ENCODE measurements at regions not wholly inside any gene's neighbourhood (a gene's known extent, or its start where the extent isn't known, plus 50 kb on each side); places are given as distances from the start of the nearest gene placed in this dataset.

DNA sequence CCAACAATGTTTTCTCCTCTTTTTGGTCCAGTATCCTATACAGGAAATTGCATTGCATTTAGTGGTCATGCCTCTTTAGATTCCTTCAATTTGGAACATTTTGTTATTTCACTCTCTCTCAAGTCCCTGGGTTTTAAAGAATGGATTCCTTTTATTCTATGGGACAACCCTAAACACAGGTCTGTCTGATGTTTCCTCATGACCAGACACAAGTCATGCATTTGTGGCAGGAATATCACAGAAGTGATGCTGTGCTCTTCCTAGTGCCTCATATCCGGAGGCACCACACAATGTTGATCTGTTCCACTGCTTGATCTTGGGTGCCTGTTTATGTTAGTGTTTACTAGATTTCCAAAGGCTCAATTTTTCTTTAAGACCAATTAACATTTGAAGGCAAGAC, 69.7 kb upstream of the H2AZ1 start:
- TF ChIP-seq GATA2 (IDR thresholded peaks at IDR 0.05; ENCODE audit: low read depth, low read length) (no peak), GATA3 (IDR thresholded peaks at IDR 0.05; ENCODE audit: low read depth, low read length) (no peak)

Data from SH-SY5Y (cell line).